GM12873 (cell line): ENCODE measurements at regions not wholly inside any gene's neighbourhood (a gene's known extent, or its start where the extent isn't known, plus 50 kb on each side); places are given as distances from the start of the nearest gene placed in this dataset.

ENCODE experiments used
- CTCF ChIP-seq: IDR thresholded peaks from 2 replicates; pipeline ENCODE4 v1.5.1; 2012; ENCODE audit warnings: low read depth, mild to moderate bottlenecking, moderate library complexity, low read length, control low read depth; ENCODE audit not compliant: insufficient read depth; ENCODE audit errors: missing control alignments

- TF ChIP-seq CTCF, result no peak
Observed at GRCh38 chr17:5714993-5715392, 130.7 kb upstream of the NLRP1 start.

GRCh38 chr17:5715478-5715877 is 131.2 kb upstream of the NLRP1 start:
- TF ChIP-seq CTCF, result no peak

GRCh38 chr17:5718726-5719125 is 134.4 kb upstream of the NLRP1 start:
- no peak for TF ChIP-seq CTCF

GRCh38 chr17:5719976-5720375 is 135.7 kb upstream of the NLRP1 start:
- no peak for TF ChIP-seq CTCF

- TF ChIP-seq CTCF, result no peak
Observed at GRCh38 chr17:5730373-5730772, 146.1 kb upstream of the NLRP1 start.

- no peak for TF ChIP-seq CTCF
Observed at GRCh38 chr17:5740937-5741336, 156.6 kb upstream of the NLRP1 start.

GRCh38 chr17:5741810-5742209 is 157.5 kb upstream of the NLRP1 start:
- no peak for TF ChIP-seq CTCF
